NCI-H1105 treated with DMSO at 0.1 percent for 48 hours (cell line): ENCODE measurements at regions not wholly inside any gene's neighbourhood (a gene's known extent, or its start where the extent isn't known, plus 50 kb on each side); places are given as distances from the start of the nearest gene placed in this dataset.
"Not testable (repeated sequence)": the region's sequence is repeated elsewhere in the genome, so short reads cannot be mapped to it uniquely, and the experiment has no call there.

Experiments used
- DNase-seq: peaks from one replicate; lab custom pipeline; 2025; lab: John Stamatoyannopoulos, UW

- no peak for DNase-seq
Observed at GRCh38 chr1:214983126-214983869, 99.2 kb upstream of the KCNK2 start.

- DNase-seq = no peak
Observed at GRCh38 chr1:214989341-214989740, 93.2 kb upstream of the KCNK2 start.

DNA sequence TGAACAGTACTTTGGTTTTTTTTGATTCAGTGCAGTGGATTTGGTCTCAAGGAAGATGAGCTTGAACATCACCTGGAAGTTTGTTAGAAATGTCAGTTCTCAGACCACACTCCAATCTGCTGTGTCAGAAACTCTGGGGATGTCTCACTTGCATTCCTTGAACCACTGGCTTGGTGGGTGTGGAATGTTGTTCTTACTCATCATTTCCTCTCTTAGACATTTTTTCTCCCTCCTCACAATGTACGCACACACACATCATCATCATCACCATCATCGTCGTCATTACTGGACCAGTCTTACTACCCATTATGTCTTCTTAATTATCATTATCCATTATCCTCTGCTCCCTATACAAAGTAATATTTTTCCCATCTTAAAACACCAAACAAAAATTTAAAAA, 91.9 kb upstream of the KCNK2 start:
- DNase-seq = no peak

GRCh38 chr1:214991691-214992315, 90.7 kb upstream of the KCNK2 start:
- DNase-seq = no peak

DNA sequence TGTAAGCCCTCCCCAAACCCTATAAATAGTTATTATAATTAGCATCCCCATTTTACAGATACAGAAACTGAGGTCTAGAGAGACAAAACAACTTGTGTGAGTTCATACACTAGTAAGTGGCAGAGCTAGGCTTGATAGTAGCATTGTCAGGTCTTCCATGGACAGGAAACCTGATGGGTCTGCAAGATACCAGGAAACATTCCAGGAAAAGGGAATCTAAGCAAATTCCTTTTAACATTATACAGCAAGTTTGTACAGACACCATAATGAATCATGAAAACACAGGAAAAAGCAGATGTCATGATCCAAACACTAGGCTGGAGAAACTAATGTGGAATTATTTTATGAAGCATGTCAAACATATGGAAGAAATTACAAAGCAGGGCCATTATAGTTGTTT, 89.1 kb upstream of the KCNK2 start:
- DNase-seq = no peak

- no peak for DNase-seq
Observed at GRCh38 chr1:214997685-214998084, 84.9 kb upstream of the KCNK2 start.

- peak; percentile 57 for DNase-seq
Observed at GRCh38 chr1:215001419-215002021, 81.0 kb upstream of the KCNK2 start.

DNA sequence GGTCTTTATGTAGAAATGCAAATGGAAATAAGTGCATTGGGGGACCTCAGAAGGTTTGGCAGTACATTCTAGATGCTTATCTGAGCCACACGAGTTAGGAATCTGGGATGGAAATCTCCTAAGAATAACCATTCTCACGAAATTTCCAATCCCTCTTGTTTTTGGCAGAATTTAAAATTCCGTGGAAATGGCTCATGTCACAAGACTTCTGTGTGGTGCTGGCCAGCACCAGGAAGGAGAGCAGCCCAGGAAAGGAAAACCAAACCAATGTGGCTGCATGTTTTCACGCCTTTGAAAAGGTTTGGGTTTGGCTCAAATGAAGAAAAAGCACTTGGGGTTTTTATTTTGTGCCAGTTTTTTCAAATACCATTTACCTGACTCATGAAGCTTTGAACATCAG, 80.1 kb upstream of the KCNK2 start:
- DNase-seq = no peak

DNA sequence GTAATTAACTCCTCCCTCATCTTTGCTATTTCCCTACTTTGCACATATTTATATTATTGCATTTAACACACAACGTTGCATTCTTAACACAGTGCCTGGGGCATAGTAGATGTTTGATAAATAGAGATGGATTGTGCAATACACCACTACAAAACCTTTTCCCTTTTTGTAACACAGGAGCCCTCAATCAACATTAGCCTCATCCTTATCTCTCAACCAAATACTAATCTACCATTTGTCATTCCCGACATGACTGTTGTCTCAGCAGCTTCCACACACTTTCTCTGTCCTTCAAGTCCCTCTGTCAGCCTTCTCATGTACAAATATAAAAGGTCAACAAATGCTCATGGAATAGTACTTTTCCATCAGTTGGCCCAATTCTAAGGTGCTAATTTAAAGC, 78.9 kb upstream of the KCNK2 start:
- DNase-seq = no peak

- no peak for DNase-seq
Observed at GRCh38 chr1:215004121-215004827, 78.3 kb upstream of the KCNK2 start.

DNA sequence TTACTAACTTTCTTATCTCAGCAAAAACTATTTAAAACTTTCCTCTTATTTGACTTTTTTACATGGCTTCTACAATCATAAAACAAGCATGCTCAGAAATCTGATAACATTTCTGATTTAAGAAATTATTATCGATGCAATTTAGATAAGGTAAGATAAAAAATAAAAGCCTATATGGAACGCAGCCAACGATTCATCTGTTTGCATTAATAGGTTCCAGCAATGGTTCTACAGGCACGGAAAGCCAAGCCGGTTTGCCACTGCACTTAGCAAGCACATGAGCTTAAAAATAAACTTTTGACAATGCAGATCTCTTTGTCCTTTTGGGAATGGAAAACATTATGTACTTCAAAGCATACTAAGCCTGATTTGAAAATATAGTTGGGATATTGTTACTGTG, 77.5 kb upstream of the KCNK2 start:
- DNase-seq = peak; percentile 87

DNA sequence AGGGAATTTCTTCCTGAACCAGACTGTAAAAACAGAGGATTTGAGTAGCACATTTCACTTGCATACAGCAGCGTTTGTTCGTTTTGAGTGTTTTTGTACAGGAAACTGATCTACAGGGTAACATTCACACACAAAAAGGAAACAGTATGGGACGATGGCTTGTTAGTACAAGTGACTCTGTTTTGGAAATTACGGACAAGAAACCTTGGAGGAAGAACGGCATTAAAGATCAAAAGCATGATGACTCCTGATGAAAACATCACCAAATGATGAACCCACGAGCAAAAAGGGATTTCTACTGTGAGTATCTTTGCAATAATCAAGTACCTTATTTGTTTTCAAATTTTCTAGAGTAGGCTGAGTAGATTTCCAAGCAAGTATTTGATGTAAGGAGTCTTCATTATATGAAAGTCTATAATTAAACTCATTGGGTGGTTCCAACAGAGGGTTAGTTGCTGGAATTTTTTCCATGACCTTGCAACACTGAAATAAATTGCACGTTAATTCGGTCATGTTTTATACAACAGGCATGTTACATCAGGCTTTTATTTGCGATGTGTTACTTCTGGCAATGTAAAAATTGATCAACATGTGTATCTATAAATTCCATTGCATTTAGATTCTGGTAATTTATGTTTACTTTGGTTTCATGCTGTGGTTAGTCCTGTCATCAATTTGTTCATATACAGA, 76.7 kb upstream of the KCNK2 start:
- no peak for DNase-seq

DNA sequence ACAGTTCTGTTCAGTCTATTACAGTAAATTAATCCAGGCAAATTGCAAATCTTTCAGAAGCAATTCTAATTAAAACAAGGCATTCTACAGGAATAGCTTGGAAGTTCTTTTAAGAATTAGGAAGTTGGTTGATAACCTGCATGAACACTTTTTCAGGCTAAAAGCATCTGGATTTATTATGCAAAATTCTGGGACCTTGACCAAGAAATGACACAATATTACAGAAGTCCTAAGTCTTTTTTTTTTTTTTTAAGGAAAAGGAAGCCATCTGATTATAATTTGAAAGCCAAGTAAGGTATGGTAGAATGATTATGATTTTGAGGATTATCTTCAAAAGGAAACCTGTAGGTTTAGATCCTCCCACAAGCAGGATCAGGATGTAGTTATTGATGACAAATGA, 74.7 kb upstream of the KCNK2 start:
- DNase-seq = no peak

DNA sequence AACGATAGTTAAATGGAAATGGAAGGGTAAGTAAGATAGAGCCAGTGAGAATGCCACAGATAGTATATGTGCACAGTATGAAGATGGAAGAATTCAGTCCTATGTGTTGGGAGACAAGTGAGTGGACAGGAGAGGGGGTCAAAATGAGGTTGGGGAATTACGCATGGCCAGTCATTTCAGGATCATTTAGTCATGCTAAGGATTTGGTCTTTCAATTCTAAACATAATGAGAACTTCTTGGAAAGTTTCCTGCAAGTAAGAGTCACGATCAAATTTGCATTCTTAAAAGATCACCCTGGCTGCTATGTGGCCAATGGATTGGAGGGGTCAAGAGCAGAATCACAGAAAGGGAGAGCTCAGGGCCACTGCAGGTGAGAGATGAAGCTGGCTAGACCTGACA, 64.0 kb upstream of the KCNK2 start:
- no peak for DNase-seq

- DNase-seq = no peak
Observed at GRCh38 chr1:215022204-215022603, 60.3 kb upstream of the KCNK2 start.

DNA sequence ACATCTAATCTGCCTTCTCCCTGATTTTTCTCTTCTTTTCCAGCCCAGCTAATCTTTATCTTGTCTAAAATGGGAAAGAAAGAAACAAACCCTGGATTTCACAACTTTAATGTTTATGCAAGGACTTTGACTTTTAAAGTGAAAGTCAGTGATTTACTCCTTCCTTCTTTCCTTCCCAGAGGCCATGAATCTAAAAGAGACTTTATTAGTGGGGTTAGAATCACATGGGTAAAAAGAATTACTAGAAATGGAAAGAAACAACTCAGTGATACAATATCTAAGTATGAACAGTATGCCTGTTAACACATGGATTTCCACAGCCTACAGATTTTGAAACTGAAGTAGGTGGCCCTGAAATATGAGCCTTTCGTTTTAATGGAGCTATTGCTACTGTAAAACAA, 59.8 kb upstream of the KCNK2 start:
- no peak for DNase-seq

DNA sequence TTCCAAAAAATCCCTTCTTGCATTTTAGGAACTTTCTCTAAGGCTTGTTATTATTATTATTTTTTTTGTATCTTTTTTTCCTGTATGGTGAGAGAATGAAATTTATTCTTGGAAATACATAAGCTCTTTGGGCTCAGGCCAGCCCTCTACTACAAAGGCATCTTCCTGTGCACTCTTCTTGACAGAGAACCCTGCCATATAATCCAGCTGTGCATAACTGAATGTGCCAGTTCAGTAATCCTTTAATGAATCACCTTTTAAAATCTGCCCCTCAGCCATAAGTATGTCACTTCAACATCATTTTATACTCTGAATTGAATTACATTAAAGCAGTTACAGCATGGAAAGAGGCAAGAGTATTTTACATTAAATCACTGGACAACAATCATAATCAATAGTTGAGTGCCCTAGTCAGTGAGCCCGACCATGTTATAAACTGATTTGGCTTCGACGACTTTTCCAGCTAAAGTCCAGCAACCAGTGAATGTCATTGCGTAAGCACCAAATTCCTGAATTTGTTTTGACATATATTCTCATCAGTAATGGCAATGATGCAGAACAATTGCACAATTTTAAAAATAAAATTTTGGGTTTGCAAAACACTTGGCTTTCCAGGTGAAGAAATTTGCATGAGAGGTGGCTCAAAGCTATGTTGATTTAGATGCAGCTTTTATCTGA, 59.2 kb upstream of the KCNK2 start:
- DNase-seq = no peak

DNA sequence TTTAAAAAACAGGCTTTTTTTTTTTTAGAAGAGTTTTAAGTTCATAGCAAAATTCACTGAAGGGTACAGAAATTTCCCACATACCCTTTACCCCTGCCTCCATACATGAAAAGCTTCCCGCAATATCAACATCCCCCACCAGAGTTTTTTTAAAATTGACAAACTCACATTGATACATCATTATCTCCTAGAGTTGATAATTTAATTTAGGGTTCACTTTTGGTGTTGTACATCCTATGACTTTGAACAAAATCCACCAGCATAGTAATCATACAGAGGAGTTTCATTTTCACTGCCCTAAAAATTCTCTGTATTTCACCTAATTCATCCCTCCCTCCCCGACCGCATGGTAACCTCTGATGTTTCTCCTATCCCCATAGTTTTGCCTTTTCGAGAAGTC, 53.6 kb upstream of the KCNK2 start:
- DNase-seq = no peak

GRCh38 chr1:215030581-215030980, 52.0 kb upstream of the KCNK2 start:
- not testable (repeated sequence) for DNase-seq

DNA sequence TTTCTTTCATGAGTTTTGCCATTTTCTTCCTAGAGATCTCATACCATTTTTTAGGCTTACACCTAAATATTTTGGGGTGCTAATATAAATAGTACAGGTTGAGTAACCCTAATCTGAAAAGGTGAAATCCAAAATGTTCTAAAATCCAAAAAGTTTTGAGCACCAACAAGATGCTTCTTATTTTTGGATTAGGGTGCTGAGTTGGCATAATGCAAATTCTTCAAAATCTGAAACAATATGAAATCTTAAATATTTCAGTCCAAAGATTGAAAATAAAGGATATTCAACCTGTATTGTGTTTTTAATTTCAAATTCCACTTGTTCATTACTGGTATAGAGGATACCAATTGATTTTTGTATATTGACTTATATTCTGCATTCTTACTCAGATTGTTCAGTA, 51.1 kb upstream of the KCNK2 start:
- no peak for DNase-seq
